MCF 10A (cell line): ENCODE measurements at regions not wholly inside any gene's neighbourhood (a gene's known extent, or its start where the extent isn't known, plus 50 kb on each side); places are given as distances from the start of the nearest gene placed in this dataset.

Experiments used
- BruUV-seq: library from RNA; stranded (reverse); fragments of 400-500 nt; replicated peaks from 2 replicates; lab custom pipeline; 2021; lab: Mats Ljungman, UMichigan
- CTCF ChIA-PET: fragments of 300-600 bp; sonication (Branson Sonifier 250); formaldehyde crosslinking; extraction: SDS; loops from one replicate; lab custom pipeline; 2021; ENCODE audit warnings: antibody characterized with exemption, inconsistent platforms; lab: Yijun Ruan, JAX
- POLR2A ChIA-PET: fragments of 300-600, 350-650 bp; sonication (Branson Sonifier 250); formaldehyde crosslinking; extraction: SDS; loops from one replicate; lab custom pipeline; 2020; ENCODE audit warnings: antibody characterized with exemption, inconsistent platforms; lab: Yijun Ruan, JAX
- DNase-seq: peaks from one replicate; pipeline ENCODE4 v3.0.0-alpha.2; 2018; ENCODE audit not compliant: unreplicated experiment
- H3K27ac Mint-ChIP-seq: one replicate; pipeline ENCODE4 v1.8.0; 2022; ENCODE audit warnings: mild to moderate bottlenecking, low read depth, mixed read lengths; ENCODE audit not compliant: unreplicated experiment
- H3K27me3 Mint-ChIP-seq: one replicate; pipeline ENCODE4 v1.8.0; 2022; ENCODE audit warnings: mixed read lengths; ENCODE audit not compliant: insufficient read depth, unreplicated experiment
- H3K36me3 Mint-ChIP-seq: one replicate; pipeline ENCODE4 v1.8.0; 2022; ENCODE audit warnings: mild to moderate bottlenecking, moderate library complexity, mixed read lengths; ENCODE audit not compliant: insufficient read depth, unreplicated experiment
- H3K4me1 Mint-ChIP-seq: one replicate; pipeline ENCODE4 v1.8.0; 2022; ENCODE audit warnings: mixed read lengths; ENCODE audit not compliant: insufficient read depth, unreplicated experiment
- H3K4me3 Mint-ChIP-seq: one replicate; pipeline ENCODE4 v1.8.0; 2022; ENCODE audit warnings: mild to moderate bottlenecking, moderate library complexity, mixed read lengths; ENCODE audit not compliant: unreplicated experiment
- H3K9me3 Mint-ChIP-seq: one replicate; pipeline ENCODE4 v1.8.0; 2022; ENCODE audit warnings: mixed read lengths; ENCODE audit not compliant: unreplicated experiment
- intact Hi-C: fragments of 100-400 bp; cut with micrococcal nuclease; formaldehyde crosslinking; loops from 2 replicates; pipeline ENCODE4 v1.14.1; 2022
- TF ChIP-seq, protein P1 (sequence below): fragments of 200-600 bp; IDR thresholded peaks from one replicate; pipeline ENCODE4 v1.8.0; 2022; ENCODE audit warnings: antibody characterized with exemption, mild to moderate bottlenecking; ENCODE audit not compliant: unreplicated experiment

GRCh38 chr14:30822080-30822571 is 52.2 kb upstream of the COCH start:
- H3K36me3 Mint-ChIP-seq: no peaks in the 10 kb centered on the region
- ChIA-PET POLR2A (no interaction called here), CTCF (no interaction called here)
- no peaks in the 10 kb centered on the region for H3K4me1 Mint-ChIP-seq
- intact Hi-C loops: no loop called here
- TF ChIP-seq, protein P1, sequence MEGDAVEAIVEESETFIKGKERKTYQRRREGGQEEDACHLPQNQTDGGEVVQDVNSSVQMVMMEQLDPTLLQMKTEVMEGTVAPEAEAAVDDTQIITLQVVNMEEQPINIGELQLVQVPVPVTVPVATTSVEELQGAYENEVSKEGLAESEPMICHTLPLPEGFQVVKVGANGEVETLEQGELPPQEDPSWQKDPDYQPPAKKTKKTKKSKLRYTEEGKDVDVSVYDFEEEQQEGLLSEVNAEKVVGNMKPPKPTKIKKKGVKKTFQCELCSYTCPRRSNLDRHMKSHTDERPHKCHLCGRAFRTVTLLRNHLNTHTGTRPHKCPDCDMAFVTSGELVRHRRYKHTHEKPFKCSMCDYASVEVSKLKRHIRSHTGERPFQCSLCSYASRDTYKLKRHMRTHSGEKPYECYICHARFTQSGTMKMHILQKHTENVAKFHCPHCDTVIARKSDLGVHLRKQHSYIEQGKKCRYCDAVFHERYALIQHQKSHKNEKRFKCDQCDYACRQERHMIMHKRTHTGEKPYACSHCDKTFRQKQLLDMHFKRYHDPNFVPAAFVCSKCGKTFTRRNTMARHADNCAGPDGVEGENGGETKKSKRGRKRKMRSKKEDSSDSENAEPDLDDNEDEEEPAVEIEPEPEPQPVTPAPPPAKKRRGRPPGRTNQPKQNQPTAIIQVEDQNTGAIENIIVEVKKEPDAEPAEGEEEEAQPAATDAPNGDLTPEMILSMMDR: no peak
- no peak overlapping the region for H3K4me3 Mint-ChIP-seq
- H3K27me3 Mint-ChIP-seq: no peaks in the 10 kb centered on the region
- no peak overlapping the region for H3K27ac Mint-ChIP-seq
- BruUV-seq: no TSS peak
- DNase-seq: no peak
- H3K9me3 Mint-ChIP-seq: peaks cover 24% of the 10 kb centered on the region
